Left lung (tissue), 4 donors: ENCODE measurements at regions not wholly inside any gene's neighbourhood (a gene's known extent, or its start where the extent isn't known, plus 50 kb on each side); places are given as distances from the start of the nearest gene placed in this dataset.
A peak's percentile ranks its signal among the peaks of the same experiment; 100 is the strongest.

Experiments
- ATAC-seq: fragments of 200-7000 bp; cut with Tn5 transposase; one replicate; pipeline ENCODE4 v1.9.1; 2020; ENCODE audit warnings: moderate library complexity
- DNase-seq, 4 donors: peaks; one replicate each; pipeline ENCODE4 v3.0.0-alpha.2; 2013 to 2020
- H3K27ac ChIP-seq, 2 donors: fragments of 200-600 bp; sonication (generic) in 1 of 2; one replicate each; pipeline versions ENCODE4 v1.5.0 to v1.8.0; 2020 to 2021
- H3K27me3 ChIP-seq, 2 donors: fragments of 200-600 bp; sonication (generic) in 1 of 2; one replicate each; pipeline versions ENCODE4 v1.5.0 to v1.8.0; 2020 to 2021
- H3K36me3 ChIP-seq, 2 donors: fragments of 200-600 bp; sonication (generic) in 1 of 2; one replicate each; pipeline versions ENCODE4 v1.5.0 to v1.8.0; 2020 to 2021
- H3K4me1 ChIP-seq, 2 donors: fragments of 200-600 bp; one replicate each; pipeline ENCODE4 v1.8.0; 2021
- H3K4me3 ChIP-seq, 2 donors: fragments of 200-600 bp; sonication (generic) in 1 of 2; one replicate each; pipeline versions ENCODE4 v1.5.0 to v1.8.0; 2020 to 2021; ENCODE audit warnings: mild to moderate bottlenecking in 1 of 2
- H3K9me3 ChIP-seq, 2 donors: fragments of 200-600 bp; sonication (generic) in 1 of 2; one replicate each; pipeline versions ENCODE4 v1.5.0 to v1.8.0; 2020 to 2021
- intact Hi-C, 2 donors: fragments of 100-400 bp; cut with DNase I; formaldehyde crosslinking; loops; one replicate each; pipeline versions ENCODE4 v1.11.2 to v1.14.2; 2022
- TF ChIP-seq, protein P1 (sequence below), 2 donors: fragments of 200-600 bp; sonication (generic) in 1 of 2; IDR thresholded peaks; one replicate each; pipeline versions ENCODE4 v1.5.0 to v1.8.0; 2021; ENCODE audit warnings: antibody characterized with exemption in 2 of 2
- donor health status: DM: no; HTN: yes; CAD: no.
- donor health status: DM: no; HTN: no; CAD: no.

DNA sequence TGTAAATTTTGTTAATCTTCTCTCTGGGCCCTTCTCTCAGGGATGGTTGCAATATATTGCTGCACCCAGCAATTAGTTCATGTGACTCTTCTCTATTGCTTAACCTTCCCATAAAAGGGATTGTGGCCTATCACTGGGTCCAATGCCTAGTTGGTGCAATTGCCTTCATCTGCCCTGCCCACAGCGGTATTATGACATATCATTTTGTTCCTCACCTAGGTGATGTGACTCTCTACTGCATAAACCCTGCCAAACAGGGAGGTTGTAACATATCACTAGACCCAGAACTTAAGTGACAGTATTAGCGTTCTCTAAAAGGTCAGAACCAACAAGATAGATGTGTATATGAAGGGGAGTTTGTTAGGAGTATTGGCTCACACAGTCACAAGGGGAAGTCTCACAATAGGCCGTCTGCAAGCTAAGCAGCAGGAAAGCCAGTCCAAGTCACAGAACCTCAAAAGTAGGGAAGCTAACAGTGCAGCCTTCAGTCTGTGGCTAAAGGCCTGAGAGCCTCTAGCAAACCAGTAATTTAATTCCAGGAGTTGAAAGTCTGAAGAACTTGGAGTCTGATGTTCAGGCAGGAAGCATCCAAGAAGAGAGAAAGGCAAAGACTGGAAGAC is 317.8 kb downstream of the RPS4Y2 start:
- intact Hi-C loops: no loop called here
- Histone ChIP-seq H3K36me3 (no peaks in the 10 kb centered on the region), H3K27me3 (no peaks in the 10 kb centered on the region), H3K27ac (peak overlapping the region in 1 of 2 donors; percentile 85), H3K4me3 (no peak overlapping the region), H3K9me3 (no peaks in the 10 kb centered on the region), H3K4me1 (no peaks in the 10 kb centered on the region)
- DNase-seq (no peak), ATAC-seq (no peak)
- TF ChIP-seq, protein P1, sequence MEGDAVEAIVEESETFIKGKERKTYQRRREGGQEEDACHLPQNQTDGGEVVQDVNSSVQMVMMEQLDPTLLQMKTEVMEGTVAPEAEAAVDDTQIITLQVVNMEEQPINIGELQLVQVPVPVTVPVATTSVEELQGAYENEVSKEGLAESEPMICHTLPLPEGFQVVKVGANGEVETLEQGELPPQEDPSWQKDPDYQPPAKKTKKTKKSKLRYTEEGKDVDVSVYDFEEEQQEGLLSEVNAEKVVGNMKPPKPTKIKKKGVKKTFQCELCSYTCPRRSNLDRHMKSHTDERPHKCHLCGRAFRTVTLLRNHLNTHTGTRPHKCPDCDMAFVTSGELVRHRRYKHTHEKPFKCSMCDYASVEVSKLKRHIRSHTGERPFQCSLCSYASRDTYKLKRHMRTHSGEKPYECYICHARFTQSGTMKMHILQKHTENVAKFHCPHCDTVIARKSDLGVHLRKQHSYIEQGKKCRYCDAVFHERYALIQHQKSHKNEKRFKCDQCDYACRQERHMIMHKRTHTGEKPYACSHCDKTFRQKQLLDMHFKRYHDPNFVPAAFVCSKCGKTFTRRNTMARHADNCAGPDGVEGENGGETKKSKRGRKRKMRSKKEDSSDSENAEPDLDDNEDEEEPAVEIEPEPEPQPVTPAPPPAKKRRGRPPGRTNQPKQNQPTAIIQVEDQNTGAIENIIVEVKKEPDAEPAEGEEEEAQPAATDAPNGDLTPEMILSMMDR (IDR thresholded peaks at IDR 0.05): no peak

DNA sequence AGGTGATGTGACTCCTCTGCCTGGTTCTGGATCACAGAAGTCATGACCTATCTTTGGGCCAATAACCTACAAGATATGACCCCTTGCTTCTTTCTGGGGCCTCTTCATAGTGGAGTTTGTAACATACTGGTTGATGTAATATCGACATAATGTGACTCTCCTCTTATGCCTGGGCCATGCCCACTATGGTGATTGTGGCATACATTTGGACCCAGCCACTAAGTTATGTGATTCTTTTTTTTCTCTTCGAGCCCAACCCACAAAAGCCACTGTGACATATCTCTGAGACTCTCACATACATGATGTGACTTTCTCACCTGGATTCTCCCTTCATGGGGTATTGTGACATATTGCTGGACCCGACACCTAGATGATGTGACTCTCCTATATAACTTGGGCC is 319.8 kb downstream of the RPS4Y2 start:
- intact Hi-C loops: no loop called here
- Histone ChIP-seq H3K27me3 (no peaks in the 10 kb centered on the region), H3K9me3 (no peaks in the 10 kb centered on the region), H3K4me3 (no peak overlapping the region), H3K36me3 (no peaks in the 10 kb centered on the region), H3K4me1 (no peaks in the 10 kb centered on the region), H3K27ac (no peak overlapping the region)
- ATAC-seq (no peak), DNase-seq (no peak)
- TF ChIP-seq, protein P1 (IDR thresholded peaks at IDR 0.05): no peak

DNA sequence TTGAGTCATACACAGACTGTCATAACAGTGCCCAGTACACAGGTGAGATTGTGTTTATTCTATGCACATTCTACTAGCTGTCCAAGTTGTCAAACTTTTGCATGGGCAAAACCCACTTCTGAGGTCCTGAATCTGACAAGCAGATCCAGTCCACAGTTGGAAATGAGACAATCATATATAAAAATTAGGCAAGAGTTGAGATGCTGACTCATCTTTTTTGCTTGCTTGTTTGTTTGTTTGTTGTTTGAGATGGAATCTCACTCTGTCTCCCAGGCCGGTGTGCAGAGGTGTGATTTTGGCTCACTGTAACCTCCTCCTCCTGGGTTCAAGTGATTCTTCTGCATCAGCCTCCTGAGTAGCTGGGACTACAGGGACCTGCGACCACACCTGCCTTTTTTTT is 323.8 kb downstream of the RPS4Y2 start:
- H3K4me3 ChIP-seq: no peak overlapping the region
- ATAC-seq (no peak), DNase-seq (no peak)
- intact Hi-C loops: no loop called here
- H3K4me1 ChIP-seq: no peaks in the 10 kb centered on the region
- no peaks in the 10 kb centered on the region for H3K27me3 ChIP-seq
- H3K9me3 ChIP-seq: no peaks in the 10 kb centered on the region
- no peaks in the 10 kb centered on the region for H3K36me3 ChIP-seq
- no peak overlapping the region for H3K27ac ChIP-seq
- TF ChIP-seq, protein P1 (IDR thresholded peaks at IDR 0.05): no peak

DNA sequence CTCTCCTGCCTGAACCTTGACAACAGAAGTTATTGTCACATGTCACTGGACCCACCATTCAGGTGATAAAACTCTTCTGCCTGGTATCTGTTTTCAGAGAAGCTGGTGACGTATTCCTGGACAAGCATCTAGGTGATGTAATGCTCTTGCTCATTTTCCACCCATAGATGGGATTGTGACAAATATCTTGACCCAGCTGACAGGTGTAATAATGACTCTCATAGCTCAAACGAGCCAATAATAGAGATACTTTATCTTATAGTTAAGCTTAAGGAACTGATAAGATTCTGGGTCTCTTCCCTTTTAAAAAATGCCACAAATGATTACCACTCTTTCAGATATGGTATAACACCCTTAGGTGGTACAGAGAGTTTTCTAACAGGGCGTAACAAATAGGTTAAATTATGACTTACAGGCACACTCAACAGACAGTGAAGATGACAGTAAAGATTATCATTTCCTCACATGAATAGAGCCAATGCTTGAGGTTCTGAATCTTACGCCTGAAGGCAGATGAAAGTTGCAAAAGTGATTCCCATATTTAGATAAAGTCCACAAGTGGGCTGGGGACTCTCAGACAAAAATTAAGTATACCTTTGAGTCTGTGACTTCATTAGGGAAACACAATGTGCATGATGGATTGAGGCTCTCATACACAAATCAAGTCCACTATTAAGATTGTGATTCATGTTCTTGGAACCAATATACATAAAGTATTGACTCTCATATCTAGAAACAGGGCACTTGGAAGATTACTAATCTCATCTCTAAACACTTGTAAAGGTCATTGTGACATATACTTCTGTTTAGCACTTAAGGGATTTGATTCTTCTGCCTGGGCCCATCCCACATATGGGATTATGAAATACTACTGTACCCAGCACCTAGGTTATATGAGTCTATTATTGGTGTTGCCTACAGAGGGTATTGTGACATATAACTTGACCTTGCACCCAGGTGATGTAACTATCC is 326.0 kb downstream of the RPS4Y2 start:
- DNase-seq (no peak), ATAC-seq (no peak)
- Histone ChIP-seq H3K4me1 (no peaks in the 10 kb centered on the region), H3K27me3 (no peaks in the 10 kb centered on the region), H3K9me3 (peaks cover 0 to 5% of the 10 kb centered on the region in 2 donors), H3K27ac (no peak overlapping the region), H3K4me3 (no peak overlapping the region), H3K36me3 (no peaks in the 10 kb centered on the region)
- TF ChIP-seq, protein P1 (IDR thresholded peaks at IDR 0.05): no peak
- intact Hi-C loops: no loop called here

DNA sequence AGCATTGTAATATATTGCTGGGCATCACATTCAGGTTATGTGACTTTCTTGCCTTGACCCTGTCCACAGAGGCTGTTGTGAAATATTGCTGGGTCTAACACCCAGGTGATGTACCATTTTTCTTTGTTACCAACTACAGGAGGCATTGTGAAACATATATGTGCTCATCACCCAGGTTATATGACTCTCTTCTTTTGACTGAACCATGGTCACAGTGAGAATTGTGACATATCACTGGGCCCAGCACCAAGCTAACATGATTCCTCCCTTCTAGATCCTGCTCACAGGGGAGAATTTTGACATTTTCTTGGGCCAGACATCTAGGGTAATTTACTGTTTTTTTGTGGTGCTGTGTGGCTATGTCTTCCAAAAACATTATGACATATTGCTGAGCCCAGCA is 326.7 kb downstream of the RPS4Y2 start:
- intact Hi-C loops: no loop called here
- Histone ChIP-seq H3K27me3 (no peaks in the 10 kb centered on the region), H3K4me1 (no peaks in the 10 kb centered on the region), H3K4me3 (no peak overlapping the region), H3K36me3 (no peaks in the 10 kb centered on the region), H3K27ac (no peak overlapping the region), H3K9me3 (peaks cover 0 to 12% of the 10 kb centered on the region in 2 donors)
- no peak for DNase-seq
- TF ChIP-seq, protein P1 (IDR thresholded peaks at IDR 0.05): no peak
- no peak for ATAC-seq
